ENCODE measurements at regions not wholly inside any gene's neighbourhood (a gene's known extent, or its start where the extent isn't known, plus 50 kb on each side); places are given as distances from the start of the nearest gene placed in this dataset.

GRCh38 chr18:22330508-22330907 lies 87.2 kb downstream of the CTAGE1 start:
- DNase-seq (ENCODE audit: low read depth, low spot score), result no peak

GRCh38 chr18:22325396-22325795 lies 92.3 kb downstream of the CTAGE1 start:
- no peak for DNase-seq (ENCODE audit: low read depth, low spot score)

- peak; percentile 71 for DNase-seq (ENCODE audit: low read depth, low spot score)
Observed at GRCh38 chr18:22324191-22325131, 93.3 kb downstream of the CTAGE1 start.

GRCh38 chr18:22322243-22322691 lies 95.4 kb downstream of the CTAGE1 start:
- DNase-seq (ENCODE audit: low read depth, low spot score), result no peak

- no peak for DNase-seq (ENCODE audit: low read depth, low spot score)
Observed at GRCh38 chr18:22320771-22321170, 96.9 kb downstream of the CTAGE1 start.

GRCh38 chr18:22320155-22320554 lies 97.6 kb downstream of the CTAGE1 start:
- DNase-seq (ENCODE audit: low read depth, low spot score), result no peak

- DNase-seq (ENCODE audit: low read depth, low spot score), result peak; percentile 34
Observed at GRCh38 chr18:22318745-22319407, 98.8 kb downstream of the CTAGE1 start.

GRCh38 chr18:22314420-22314819 lies 103.3 kb downstream of the CTAGE1 start:
- peak; percentile 91 for DNase-seq (ENCODE audit: low read depth, low spot score)

- peak; percentile 48 for DNase-seq (ENCODE audit: low read depth, low spot score)
Observed at GRCh38 chr18:22314001-22314400, 103.7 kb downstream of the CTAGE1 start.

GRCh38 chr18:22311301-22311700 lies 106.4 kb downstream of the CTAGE1 start:
- DNase-seq (ENCODE audit: low read depth, low spot score), result peak; percentile 29

- no peak for DNase-seq (ENCODE audit: low read depth, low spot score)
Observed at GRCh38 chr18:22309191-22309590, 108.5 kb downstream of the CTAGE1 start.

- DNase-seq (ENCODE audit: low read depth, low spot score), result no peak
Observed at GRCh38 chr18:22307528-22307927, 110.2 kb downstream of the CTAGE1 start.

- no peak for DNase-seq (ENCODE audit: low read depth, low spot score)
Observed at GRCh38 chr18:22303927-22304326, 113.8 kb downstream of the CTAGE1 start.

GRCh38 chr18:22302144-22302543 lies 115.6 kb downstream of the CTAGE1 start:
- DNase-seq (ENCODE audit: low read depth, low spot score), result no peak

- peak; percentile 26 for DNase-seq (ENCODE audit: low read depth, low spot score)
Observed at GRCh38 chr18:22300665-22301636, 116.8 kb downstream of the CTAGE1 start.

- no peak for DNase-seq (ENCODE audit: low read depth, low spot score)
Observed at GRCh38 chr18:22297008-22297407, 120.7 kb downstream of the CTAGE1 start.

- no peak for DNase-seq (ENCODE audit: low read depth, low spot score)
Observed at GRCh38 chr18:22296304-22296703, 121.4 kb downstream of the CTAGE1 start.

GRCh38 chr18:22293417-22293816 lies 124.0 kb downstream of the GATA6 start:
- peak; percentile 52 for DNase-seq (ENCODE audit: low read depth, low spot score)

GRCh38 chr18:22290004-22290403 lies 120.6 kb downstream of the GATA6 start:
- no peak for DNase-seq (ENCODE audit: low read depth, low spot score)

- DNase-seq (ENCODE audit: low read depth, low spot score), result no peak
Observed at GRCh38 chr18:22286585-22286984, 117.2 kb downstream of the GATA6 start.

GRCh38 chr18:22285361-22286140 lies 116.2 kb downstream of the GATA6 start:
- no peak for DNase-seq (ENCODE audit: low read depth, low spot score)
